ENCODE measurements at regions not wholly inside any gene's neighbourhood (a gene's known extent, or its start where the extent isn't known, plus 50 kb on each side); places are given as distances from the start of the nearest gene placed in this dataset.

GRCh38 chr11:122353561-122353960 lies 237.5 kb upstream of the BLID start:
- Histone ChIP-seq H3K27ac (ENCODE audit: control insufficient read depth, insufficient read depth, low read length) (no peak overlapping the region), H3K79me2 (ENCODE audit: control insufficient read depth, insufficient read depth, low read length) (no peaks in the 10 kb centered on the region), H3K27me3 (ENCODE audit: control insufficient read depth, extremely low read depth, insufficient read depth, low read length) (no peaks in the 10 kb centered on the region), H3K9me3 (ENCODE audit: control insufficient read depth, low read depth, low read length) (no peaks in the 10 kb centered on the region), H3K9me1 (ENCODE audit: control insufficient read depth, extremely low read depth, insufficient read depth, low read length) (no peaks in the 10 kb centered on the region), H4K20me1 (ENCODE audit: control insufficient read depth, extremely low read depth, insufficient read depth, low read length) (no peaks in the 10 kb centered on the region), H3K4me2 (ENCODE audit: control insufficient read depth, extremely low read depth, insufficient read depth, low read depth, low read length) (no peak overlapping the region), H3K4me3 (ENCODE audit: control insufficient read depth in 2 of 3, extremely low read depth in 1 of 3, insufficient read depth in 2 of 3, low read depth in 1 of 3, low read length in 3 of 3) (no peak overlapping the region), H2AFZ (ENCODE audit: control insufficient read depth, low read length) (no peak overlapping the region), H3K4me1 (ENCODE audit: control insufficient read depth, extremely low read depth, insufficient read depth, low read length) (no peaks in the 10 kb centered on the region), H3K36me3 (ENCODE audit: control insufficient read depth in 2 of 2, extremely low read depth in 1 of 2, insufficient read depth in 2 of 2, low read length in 2 of 2) (no peaks in the 10 kb centered on the region), H3K9ac (ENCODE audit: control insufficient read depth, extremely low read depth, insufficient read depth, low read length) (no peak overlapping the region)
- DNase-seq (ENCODE audit: low read depth, low spot score) (no peak), FAIRE-seq (no peak)
- TF ChIP-seq EZH2 (IDR thresholded peaks at IDR 0.05; ENCODE audit: low read length) (no peak), CTCF (optimal IDR thresholded peaks at IDR 0.05 in 1 of 3, IDR thresholded peaks at IDR 0.05 in 1 of 3, conservative IDR thresholded peaks at IDR 0.05 in 1 of 3; ENCODE audit: extremely low read depth in 1 of 3, insufficient read depth in 2 of 3, low read length in 3 of 3) (no peak)
- dilution Hi-C loops (cut with MboI; ENCODE audit: extremely low pct_ligation_motif_present, low sequenced_read_pairs): no loop called here

- dilution Hi-C loops (cut with MboI; ENCODE audit: extremely low pct_ligation_motif_present, low sequenced_read_pairs): no loop called here
- H3K79me2 ChIP-seq (ENCODE audit: control insufficient read depth, insufficient read depth, low read length): no peaks in the 10 kb centered on the region
- H3K9ac ChIP-seq (ENCODE audit: control insufficient read depth, extremely low read depth, insufficient read depth, low read length): no peak overlapping the region
- no peak for TF ChIP-seq EZH2 (IDR thresholded peaks at IDR 0.05; ENCODE audit: low read length)
- TF ChIP-seq CTCF (optimal IDR thresholded peaks at IDR 0.05 in 1 of 3, IDR thresholded peaks at IDR 0.05 in 1 of 3, conservative IDR thresholded peaks at IDR 0.05 in 1 of 3; ENCODE audit: extremely low read depth in 1 of 3, insufficient read depth in 2 of 3, low read length in 3 of 3): no peak
- H3K9me3 ChIP-seq (ENCODE audit: control insufficient read depth, low read depth, low read length): no peaks in the 10 kb centered on the region
- no peaks in the 10 kb centered on the region for H3K36me3 ChIP-seq (ENCODE audit: control insufficient read depth in 2 of 2, extremely low read depth in 1 of 2, insufficient read depth in 2 of 2, low read length in 2 of 2)
- no peaks in the 10 kb centered on the region for H3K27me3 ChIP-seq (ENCODE audit: control insufficient read depth, extremely low read depth, insufficient read depth, low read length)
- no peak overlapping the region for H3K27ac ChIP-seq (ENCODE audit: control insufficient read depth, insufficient read depth, low read length)
- no peak overlapping the region for H3K4me3 ChIP-seq (ENCODE audit: control insufficient read depth in 2 of 3, extremely low read depth in 1 of 3, insufficient read depth in 2 of 3, low read depth in 1 of 3, low read length in 3 of 3)
- no peaks in the 10 kb centered on the region for H4K20me1 ChIP-seq (ENCODE audit: control insufficient read depth, extremely low read depth, insufficient read depth, low read length)
- no peak overlapping the region for H2AFZ ChIP-seq (ENCODE audit: control insufficient read depth, low read length)
- H3K9me1 ChIP-seq (ENCODE audit: control insufficient read depth, extremely low read depth, insufficient read depth, low read length): no peaks in the 10 kb centered on the region
- no peak for DNase-seq (ENCODE audit: low read depth, low spot score)
- H3K4me2 ChIP-seq (ENCODE audit: control insufficient read depth, extremely low read depth, insufficient read depth, low read depth, low read length): no peak overlapping the region
- H3K4me1 ChIP-seq (ENCODE audit: control insufficient read depth, extremely low read depth, insufficient read depth, low read length): peaks cover 3% of the 10 kb centered on the region
- FAIRE-seq: no peak
Observed at GRCh38 chr11:122348659-122349409, 232.8 kb upstream of the BLID start.
